ENCODE measurements at regions not wholly inside any gene's neighbourhood (a gene's known extent, or its start where the extent isn't known, plus 50 kb on each side); places are given as distances from the start of the nearest gene placed in this dataset.
A peak's percentile ranks its signal among the peaks of the same experiment; 100 is the strongest.

DNA sequence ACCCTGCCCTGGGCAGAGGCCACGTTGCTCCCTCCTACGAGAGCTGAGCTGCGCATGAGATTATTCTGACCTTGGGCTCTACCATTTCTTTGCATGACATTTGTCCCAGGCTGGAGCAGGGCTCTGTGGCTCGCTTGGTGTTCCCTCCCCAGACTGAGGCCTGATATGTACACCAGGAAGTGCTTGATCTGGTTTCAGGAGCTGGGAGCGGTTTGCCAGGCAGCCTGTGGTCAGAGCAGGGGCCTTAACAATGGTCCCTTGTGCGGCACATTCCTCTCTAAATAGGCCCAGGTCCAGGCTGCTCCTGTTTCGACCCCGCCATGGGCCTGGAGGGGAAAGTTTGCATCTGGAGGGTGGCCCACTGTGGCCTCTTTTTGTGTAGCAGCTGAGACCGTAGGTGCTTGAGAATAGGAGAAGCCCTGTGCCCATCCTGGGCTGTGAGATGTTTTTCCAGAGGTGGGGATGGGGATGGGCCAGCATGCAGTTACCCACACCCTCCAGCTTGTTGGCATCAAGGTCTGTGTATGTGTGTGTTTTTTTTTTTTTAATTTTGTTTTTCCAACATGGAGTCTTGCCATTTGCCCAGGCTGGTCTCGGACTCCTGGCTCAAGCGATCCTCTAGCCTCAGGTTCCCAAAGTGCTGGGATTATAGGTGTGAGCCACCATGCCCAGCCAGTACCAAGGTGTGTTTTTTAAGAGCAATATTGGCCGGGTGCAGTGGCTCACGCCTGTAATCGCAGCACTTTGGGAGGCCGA, 253.9 kb downstream of the SEC14L1 start:
- DNase-seq (ENCODE audit: low spot score), result no peak

DNA sequence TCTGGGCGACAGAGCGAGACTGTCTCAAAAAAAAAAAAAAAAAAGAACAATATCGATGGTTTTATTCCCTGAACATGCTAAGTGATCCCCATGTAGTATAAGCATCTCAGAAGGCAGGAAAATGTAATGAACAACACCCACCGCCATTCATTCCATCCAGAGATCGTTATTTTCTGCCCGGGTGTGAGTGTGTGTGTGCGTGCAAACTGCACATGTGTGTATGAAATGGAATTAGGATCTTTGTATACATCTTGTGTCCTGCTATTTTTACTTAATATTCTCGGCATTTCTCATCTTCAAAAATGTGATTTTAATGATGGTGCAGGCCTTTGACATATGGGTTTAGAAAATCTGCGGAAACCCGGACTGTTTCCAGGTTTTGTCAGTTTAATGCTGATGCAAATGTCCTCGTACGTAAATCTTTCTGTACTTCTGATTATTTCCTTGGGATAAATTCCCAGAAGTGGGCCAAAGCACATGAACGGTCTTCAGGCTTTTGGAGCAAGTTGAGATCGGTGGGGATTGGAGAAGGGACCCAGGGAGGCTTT, 254.8 kb downstream of the SEC14L1 start:
- DNase-seq (ENCODE audit: low spot score), result no peak

DNA sequence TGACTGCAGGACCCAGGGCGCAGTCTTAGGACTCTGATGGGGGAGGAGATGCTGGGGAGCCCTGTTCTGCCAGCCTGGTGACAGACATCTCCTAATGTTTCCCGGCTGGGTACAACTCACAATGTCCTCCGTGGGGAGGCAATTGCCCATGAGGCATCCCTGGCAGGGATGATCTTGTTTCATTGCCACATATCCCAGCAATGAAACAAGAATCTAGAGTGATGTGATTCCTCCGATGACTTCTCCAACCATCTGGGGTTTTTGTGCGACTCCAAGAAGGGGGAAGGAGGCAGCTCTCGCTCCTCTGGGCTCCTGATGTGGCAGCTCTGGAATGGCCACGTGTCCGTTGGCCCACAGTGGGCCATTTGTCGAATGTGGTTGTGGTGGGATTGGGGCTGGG, 255.8 kb downstream of the SEC14L1 start:
- no peak for DNase-seq (ENCODE audit: low spot score)

DNA sequence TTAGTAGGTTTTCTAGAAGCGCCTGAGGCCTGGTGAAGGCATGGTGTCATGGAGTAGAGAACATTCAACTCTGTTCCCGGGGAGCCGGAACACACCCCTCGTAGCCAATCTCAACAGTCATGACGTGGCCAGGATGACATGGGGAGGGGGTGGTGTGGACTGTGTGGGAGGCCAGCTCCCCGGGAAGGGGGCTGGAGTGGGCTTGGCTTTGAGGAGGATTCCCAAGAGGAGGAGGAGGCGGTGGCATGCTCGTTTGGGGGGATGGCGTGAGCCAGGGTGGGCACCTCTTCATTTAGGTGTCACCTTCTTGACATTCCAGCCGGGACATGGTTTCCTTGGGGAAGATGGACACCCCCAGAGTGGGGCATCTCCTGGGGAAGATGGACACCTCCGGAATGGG, 257.5 kb downstream of the SEC14L1 start:
- no peak for DNase-seq (ENCODE audit: low spot score)

GRCh38 chr17:77399319-77399957, 258.7 kb downstream of the SEC14L1 start:
- no peak for DNase-seq (ENCODE audit: low spot score)

DNA sequence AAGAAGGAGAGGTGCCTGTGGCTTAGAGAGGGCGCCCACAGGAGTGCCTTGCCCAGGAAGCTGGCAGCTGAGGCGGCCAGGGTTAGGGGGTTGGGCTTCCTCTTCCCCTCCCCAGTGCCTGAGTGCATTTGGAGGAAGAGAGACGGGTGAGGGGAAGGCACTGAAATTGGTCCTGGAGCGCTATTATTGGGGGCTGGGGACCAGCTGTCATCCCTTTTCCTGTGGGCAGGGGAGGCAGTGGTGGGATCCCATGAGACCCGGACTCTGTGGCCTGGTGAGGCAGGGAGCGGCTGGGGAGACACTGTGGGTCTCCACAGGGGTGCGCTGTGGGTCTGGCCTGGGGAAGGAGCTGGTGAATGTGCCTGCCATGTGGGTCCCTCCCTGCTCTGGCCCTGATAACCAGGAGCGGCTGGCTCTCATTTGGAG, 259.7 kb downstream of the SEC14L1 start:
- DNase-seq (ENCODE audit: low spot score), result no peak

DNA sequence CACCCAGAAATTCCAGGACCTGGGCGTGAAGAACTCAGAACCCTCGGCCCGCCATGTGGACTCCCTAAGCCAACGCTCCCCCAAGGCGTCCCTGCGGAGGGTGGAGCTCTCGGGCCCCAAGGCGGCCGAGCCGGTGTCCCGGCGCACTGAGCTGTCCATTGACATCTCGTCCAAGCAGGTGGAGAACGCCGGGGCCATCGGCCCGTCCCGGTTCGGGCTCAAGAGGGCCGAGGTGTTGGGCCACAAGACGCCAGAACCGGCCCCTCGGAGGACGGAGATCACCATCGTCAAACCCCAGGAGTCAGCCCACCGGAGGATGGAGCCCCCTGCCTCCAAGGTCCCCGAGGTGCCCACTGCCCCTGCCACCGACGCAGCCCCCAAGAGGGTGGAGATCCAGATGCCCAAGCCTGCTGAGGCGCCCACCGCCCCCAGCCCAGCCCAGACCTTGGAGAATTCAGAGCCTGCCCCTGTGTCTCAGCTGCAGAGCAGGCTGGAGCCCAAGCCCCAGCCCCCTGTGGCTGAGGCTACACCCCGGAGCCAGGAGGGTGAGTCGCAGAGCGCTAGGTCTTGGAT, 261.5 kb downstream of the SEC14L1 start:
- no peak for DNase-seq (ENCODE audit: low spot score)

DNA sequence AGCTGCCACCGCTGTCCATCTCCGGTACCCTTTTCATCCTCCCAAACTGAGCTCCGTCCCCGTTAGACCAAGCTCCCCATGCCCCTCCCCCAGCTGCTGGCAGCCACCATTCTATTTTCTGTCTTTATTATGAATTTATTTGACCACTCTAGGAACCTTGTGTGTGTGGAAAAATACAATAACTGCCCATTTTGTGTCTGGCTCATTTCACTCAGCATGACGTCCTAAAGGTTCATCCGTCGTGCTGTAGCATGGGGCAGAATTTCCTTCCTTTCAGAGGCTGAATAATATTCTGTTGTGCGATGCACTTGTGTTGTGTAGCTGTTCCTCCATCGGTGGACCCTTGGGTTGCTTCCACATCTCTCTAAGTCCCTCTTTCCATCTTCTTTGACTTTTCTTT, 263.1 kb downstream of the SEC14L1 start:
- no peak for DNase-seq (ENCODE audit: low spot score)

DNA sequence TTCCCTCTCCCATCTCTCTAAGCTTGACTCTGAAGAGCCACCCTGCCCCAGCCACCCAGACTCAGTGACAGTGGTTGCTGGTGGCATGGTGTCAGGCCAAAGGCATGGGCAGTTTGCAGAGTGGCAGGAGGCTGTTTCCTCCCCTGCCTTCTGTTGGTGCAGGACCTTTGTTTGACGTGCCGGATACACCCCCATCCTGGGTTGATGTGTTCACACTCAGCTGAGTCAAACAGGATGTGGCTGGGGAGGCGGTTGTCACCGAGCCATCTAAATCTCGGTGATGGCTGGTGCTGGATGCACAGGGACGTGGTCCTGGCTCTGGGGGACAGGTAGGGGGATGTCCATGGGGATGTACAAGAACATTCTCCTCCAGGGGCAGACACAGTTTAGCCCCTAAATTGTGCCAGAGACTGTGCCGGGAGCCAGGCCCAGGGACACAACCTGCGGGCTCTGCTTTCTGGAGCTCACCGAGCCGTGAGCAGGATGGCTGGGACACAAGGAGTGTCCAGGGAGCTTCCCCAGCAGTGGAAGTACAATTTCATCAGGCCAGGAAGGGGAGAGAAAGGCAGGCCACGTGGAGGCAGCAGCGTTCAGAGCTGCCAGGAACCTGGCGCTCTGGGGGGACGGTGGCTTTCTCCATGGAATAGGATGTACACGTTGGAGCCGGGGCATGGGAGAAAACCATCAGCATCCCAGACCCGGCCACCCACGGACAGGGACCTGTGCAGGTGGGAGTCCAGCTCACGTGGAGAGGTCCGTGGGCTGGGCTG, 264.2 kb downstream of the SEC14L1 start:
- DNase-seq (ENCODE audit: low spot score), result no peak

DNA sequence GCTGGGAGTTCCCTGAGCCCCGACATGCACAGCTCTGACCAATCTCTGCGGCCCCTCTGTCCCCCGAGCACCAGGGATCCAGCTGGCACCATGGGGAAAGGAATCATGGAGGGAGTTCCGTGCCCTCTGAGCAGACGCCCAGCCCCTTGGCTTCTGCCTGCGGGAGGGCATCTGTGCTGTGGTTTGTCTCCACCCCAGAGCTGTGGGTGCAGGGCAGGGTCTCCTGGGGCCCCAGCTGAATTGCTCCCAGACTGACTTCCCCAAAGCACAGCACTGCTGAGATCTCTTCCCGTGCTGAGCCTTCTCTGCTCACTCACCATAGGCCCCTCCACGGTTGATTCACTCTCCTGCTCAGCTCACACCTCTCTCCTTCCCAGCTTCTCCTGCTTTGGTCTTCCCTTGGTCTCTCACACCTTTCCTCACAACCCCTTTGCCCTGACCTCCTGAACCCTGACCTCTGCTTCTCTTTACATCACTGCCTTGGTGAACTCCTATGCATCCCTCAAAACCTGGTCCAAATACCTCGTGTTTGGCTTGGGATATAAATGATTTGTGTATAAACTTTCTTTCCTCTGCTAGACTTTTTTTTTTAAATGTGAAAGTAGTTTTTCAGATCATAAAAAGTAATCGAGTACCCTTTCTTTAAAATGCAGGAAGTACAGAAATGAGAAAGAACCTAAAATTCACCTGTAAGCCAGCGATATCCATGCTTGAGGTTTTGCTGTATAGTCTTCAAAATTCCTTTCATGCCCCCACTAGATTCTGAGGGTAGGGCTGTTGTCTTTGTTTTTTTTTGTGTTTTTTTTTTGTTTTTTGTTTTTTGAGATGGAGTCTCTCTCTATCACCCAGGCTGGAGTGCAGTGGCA, 265.3 kb downstream of the SEC14L1 start:
- DNase-seq (ENCODE audit: low spot score), result no peak

GRCh38 chr17:77407321-77408277, 266.8 kb downstream of the SEC14L1 start:
- no peak for DNase-seq (ENCODE audit: low spot score)

- DNase-seq (ENCODE audit: low spot score), result no peak
Observed at GRCh38 chr17:77408284-77408683, 267.5 kb downstream of the SEC14L1 start.

DNA sequence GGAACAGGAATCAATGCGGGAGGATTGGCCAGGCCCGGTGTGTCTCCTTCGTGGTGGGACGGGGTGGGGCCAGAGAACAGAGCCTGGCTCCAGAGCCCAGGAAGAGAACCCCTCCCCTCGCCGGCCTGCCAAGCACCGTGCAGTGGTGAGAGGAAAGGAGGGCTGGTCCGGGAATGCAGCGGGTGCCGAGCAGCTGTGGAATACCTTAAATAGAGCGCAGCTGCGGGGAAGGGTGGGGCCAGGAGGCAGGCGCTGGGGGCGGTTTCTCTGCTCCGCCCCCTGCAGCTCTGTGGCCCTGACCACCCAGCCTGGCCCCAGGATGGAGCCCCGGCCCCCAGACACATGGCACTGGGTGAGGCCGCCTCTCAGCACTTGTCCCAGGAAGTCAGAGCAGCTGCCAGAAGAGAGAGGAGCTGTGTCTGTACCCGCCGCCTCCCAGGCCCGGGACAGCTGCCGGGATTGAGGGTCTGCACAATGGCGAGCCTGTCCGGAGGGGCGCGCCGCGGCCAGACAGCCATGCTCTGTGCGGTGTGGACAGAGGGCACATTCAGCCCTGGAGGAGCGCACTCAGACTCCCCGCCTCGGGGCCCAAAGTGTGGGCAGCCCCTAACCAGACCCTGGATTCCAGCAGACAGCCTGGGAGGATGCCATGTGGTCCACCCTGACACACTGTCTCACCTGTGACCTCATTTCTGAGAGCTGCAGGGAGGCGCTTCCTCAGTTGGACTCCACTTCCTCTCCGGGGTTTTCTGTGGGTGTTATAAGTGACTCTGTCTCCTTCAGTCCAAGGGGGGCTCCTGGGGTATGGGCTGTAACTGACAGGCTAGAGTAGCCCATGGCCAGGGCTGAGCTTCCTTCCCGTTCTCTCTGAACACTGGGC, 268.8 kb downstream of the SEC14L1 start:
- DNase-seq (ENCODE audit: low spot score), result peak; percentile 88

- no peak for DNase-seq (ENCODE audit: low spot score)
Observed at GRCh38 chr17:77410470-77410869, 269.7 kb downstream of the SEC14L1 start.

- DNase-seq (ENCODE audit: low spot score), result no peak
Observed at GRCh38 chr17:77414811-77415400, 274.1 kb downstream of the SEC14L1 start.

DNA sequence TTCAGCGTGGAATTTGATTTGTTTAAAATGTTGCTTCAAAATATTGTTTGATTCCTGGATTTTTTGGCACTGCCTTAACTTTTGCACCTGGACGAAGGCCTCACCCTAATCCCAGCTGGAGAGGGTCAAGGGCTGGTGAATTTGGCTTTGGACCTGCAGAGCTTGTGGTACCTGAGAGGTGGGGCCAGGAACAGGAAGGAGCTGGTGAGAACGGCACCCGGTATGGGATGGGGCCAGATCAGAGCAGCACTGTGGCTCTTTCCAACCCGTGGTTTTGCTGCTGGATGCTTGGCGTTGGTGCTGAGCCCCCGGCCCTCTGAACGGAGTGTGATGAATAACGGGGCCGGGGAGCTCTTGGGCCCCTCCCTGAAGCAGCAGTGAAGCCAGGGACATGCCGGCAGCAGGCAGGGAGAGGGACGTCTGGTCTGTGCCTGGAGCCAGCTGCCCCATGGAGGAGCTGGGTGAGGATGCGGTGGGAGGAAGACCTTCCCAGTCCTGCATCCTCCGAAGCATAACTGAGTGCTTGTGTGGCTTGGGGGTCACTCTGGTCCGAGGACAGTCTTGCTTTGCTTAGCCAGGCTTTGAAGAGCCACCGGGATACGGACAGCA, 275.4 kb downstream of the SEC14L1 start:
- no peak for DNase-seq (ENCODE audit: low spot score)

GRCh38 chr17:77417575-77417974, 276.8 kb downstream of the SEC14L1 start:
- no peak for DNase-seq (ENCODE audit: low spot score)

GRCh38 chr17:77418609-77419008, 277.8 kb downstream of the SEC14L1 start:
- no peak for DNase-seq (ENCODE audit: low spot score)

All from left forelimb (tissue), 1 donor.